Activated naive CD4-positive, alpha-beta T cell treated with anti-CD3 and anti-CD28 coated beads for 36 hours (primary cell): ENCODE measurements at regions not wholly inside any gene's neighbourhood (a gene's known extent, or its start where the extent isn't known, plus 50 kb on each side); places are given as distances from the start of the nearest gene placed in this dataset.
A peak's percentile ranks its signal among the peaks of the same experiment; 100 is the strongest.

Source experiments
- CTCF ChIA-PET: fragments of 350-600 bp; sonication (Branson Sonifier 250); formaldehyde crosslinking; loops from one replicate; lab custom pipeline; 2021; ENCODE audit warnings: antibody characterized with exemption; lab: Charles Lee
- DNase-seq: peaks from one replicate; pipeline ENCODE4 v3.0.0-alpha.2; 2020
- H3K27ac Mint-ChIP-seq: one replicate; pipeline ENCODE4 v1.8.0; 2021; ENCODE audit warnings: mild to moderate bottlenecking, mixed read lengths
- H3K27me3 Mint-ChIP-seq: one replicate; pipeline ENCODE4 v1.8.0; 2021; ENCODE audit warnings: low read depth, mixed read lengths
- H3K36me3 Mint-ChIP-seq: one replicate; pipeline ENCODE4 v1.8.0; 2021; ENCODE audit warnings: low read depth, mixed read lengths
- H3K4me1 Mint-ChIP-seq: one replicate; pipeline ENCODE4 v1.8.0; 2021; ENCODE audit warnings: low read depth, mixed read lengths
- H3K4me3 Mint-ChIP-seq: one replicate; pipeline ENCODE4 v1.8.0; 2021; ENCODE audit warnings: mild to moderate bottlenecking, moderate library complexity, mixed read lengths
- H3K9me3 Mint-ChIP-seq: one replicate; pipeline ENCODE4 v1.8.0; 2021; ENCODE audit warnings: mixed read lengths
- intact Hi-C: fragments of 100-400 bp; cut with micrococcal nuclease; formaldehyde crosslinking; loops from one replicate; pipeline ENCODE4 v1.15.1; 2023

GRCh38 chr16:86044881-86045590 is 146.1 kb downstream of the IRF8 start:
- peak; percentile 87 for DNase-seq
- peaks cover 8% of the 10 kb centered on the region for H3K27me3 Mint-ChIP-seq
- no peaks in the 10 kb centered on the region for H3K9me3 Mint-ChIP-seq
- no peak overlapping the region for H3K4me3 Mint-ChIP-seq
- no peaks in the 10 kb centered on the region for H3K36me3 Mint-ChIP-seq
- no peak overlapping the region for H3K27ac Mint-ChIP-seq
- CTCF ChIA-PET: interaction anchor here (0.7 to 1.5 kb wide), 10 partner anchors 26 to 476 kb away, joined by 3 to 7 read pairs (median 4); no protein-coding TSS in a partner anchor
- intact Hi-C loops: loop anchor here (1.0 kb wide), 1 partner anchor 475 kb away; no protein-coding TSS in a partner anchor
- peaks cover 21% of the 10 kb centered on the region for H3K4me1 Mint-ChIP-seq

- CTCF ChIA-PET: interaction anchor here (0.9 to 1.5 kb wide), 2 partner anchors 226 to 475 kb away, joined by 4 to 5 read pairs; no protein-coding TSS in a partner anchor
- H3K9me3 Mint-ChIP-seq: no peaks in the 10 kb centered on the region
- no peak overlapping the region for H3K27ac Mint-ChIP-seq
- H3K36me3 Mint-ChIP-seq: no peaks in the 10 kb centered on the region
- intact Hi-C loops: no loop called here
- DNase-seq: no peak
- H3K4me1 Mint-ChIP-seq: peaks cover 21% of the 10 kb centered on the region
- H3K27me3 Mint-ChIP-seq: peaks cover 8% of the 10 kb centered on the region
- no peak overlapping the region for H3K4me3 Mint-ChIP-seq
Observed at GRCh38 chr16:86045591-86045971, 146.6 kb downstream of the IRF8 start.

- CTCF ChIA-PET: interaction anchor here (0.9 to 1.0 kb wide), 2 partner anchors 26 to 226 kb away, joined by 3 to 4 read pairs; no protein-coding TSS in a partner anchor
- no peak overlapping the region for H3K27ac Mint-ChIP-seq
- no peaks in the 10 kb centered on the region for H3K9me3 Mint-ChIP-seq
- intact Hi-C loops: no loop called here
- DNase-seq: no peak
- H3K4me1 Mint-ChIP-seq: peaks cover 21% of the 10 kb centered on the region
- no peak overlapping the region for H3K4me3 Mint-ChIP-seq
- H3K27me3 Mint-ChIP-seq: peaks cover 8% of the 10 kb centered on the region
- no peaks in the 10 kb centered on the region for H3K36me3 Mint-ChIP-seq
Observed at GRCh38 chr16:86046026-86046425, 147.1 kb downstream of the IRF8 start.

GRCh38 chr16:86046667-86047270 is 147.8 kb downstream of the IRF8 start:
- intact Hi-C loops: no loop called here
- Mint-ChIP-seq H3K36me3 (no peaks in the 10 kb centered on the region), H3K27ac (no peak overlapping the region), H3K4me3 (no peak overlapping the region), H3K9me3 (no peaks in the 10 kb centered on the region), H3K4me1 (peaks cover 21% of the 10 kb centered on the region), H3K27me3 (peaks cover 4% of the 10 kb centered on the region)
- DNase-seq: no peak
- CTCF ChIA-PET: interaction anchor here (1.0 kb wide), 1 partner anchor 27 kb away, joined by 3 read pairs; no protein-coding TSS in a partner anchor

- Mint-ChIP-seq H3K27me3 (peaks cover 4% of the 10 kb centered on the region), H3K4me1 (peaks cover 21% of the 10 kb centered on the region), H3K27ac (no peak overlapping the region), H3K9me3 (no peaks in the 10 kb centered on the region), H3K4me3 (no peak overlapping the region), H3K36me3 (no peaks in the 10 kb centered on the region)
- CTCF ChIA-PET: no interaction called here
- DNase-seq: no peak
- intact Hi-C loops: no loop called here
Observed at GRCh38 chr16:86048221-86048620, 149.3 kb downstream of the IRF8 start.

GRCh38 chr16:86048882-86049585 is 150.1 kb downstream of the IRF8 start:
- Mint-ChIP-seq H3K4me1 (peaks cover 21% of the 10 kb centered on the region), H3K27ac (no peak overlapping the region), H3K36me3 (no peaks in the 10 kb centered on the region), H3K4me3 (no peak overlapping the region), H3K27me3 (peaks cover 4% of the 10 kb centered on the region), H3K9me3 (no peaks in the 10 kb centered on the region)
- DNase-seq: peak; percentile 17
- CTCF ChIA-PET: interaction anchor here (0.7 kb wide), 1 partner anchor 12 kb away, joined by 3 read pairs; no protein-coding TSS in a partner anchor
- intact Hi-C loops: no loop called here

GRCh38 chr16:86049641-86050040 is 150.7 kb downstream of the IRF8 start:
- no peak overlapping the region for H3K4me3 Mint-ChIP-seq
- no peak for DNase-seq
- no peak overlapping the region for H3K27ac Mint-ChIP-seq
- CTCF ChIA-PET: interaction anchor here (1.2 kb wide), 1 partner anchor 228 kb away, joined by 3 read pairs; no protein-coding TSS in a partner anchor
- H3K9me3 Mint-ChIP-seq: no peaks in the 10 kb centered on the region
- no peaks in the 10 kb centered on the region for H3K36me3 Mint-ChIP-seq
- H3K27me3 Mint-ChIP-seq: peaks cover 4% of the 10 kb centered on the region
- peaks cover 16% of the 10 kb centered on the region for H3K4me1 Mint-ChIP-seq
- intact Hi-C loops: no loop called here

- H3K9me3 Mint-ChIP-seq: no peaks in the 10 kb centered on the region
- no peak for DNase-seq
- H3K36me3 Mint-ChIP-seq: no peaks in the 10 kb centered on the region
- CTCF ChIA-PET: interaction anchor here (1.2 kb wide), 1 partner anchor 228 kb away, joined by 3 read pairs; no protein-coding TSS in a partner anchor
- H3K27me3 Mint-ChIP-seq: peaks cover 4% of the 10 kb centered on the region
- no peak overlapping the region for H3K4me3 Mint-ChIP-seq
- H3K4me1 Mint-ChIP-seq: peaks cover 12% of the 10 kb centered on the region
- intact Hi-C loops: no loop called here
- no peak overlapping the region for H3K27ac Mint-ChIP-seq
Observed at GRCh38 chr16:86050111-86050510, 151.1 kb downstream of the IRF8 start.

GRCh38 chr16:86050591-86051367 is 151.8 kb downstream of the IRF8 start:
- Mint-ChIP-seq H3K9me3 (no peaks in the 10 kb centered on the region), H3K4me1 (peaks cover 5% of the 10 kb centered on the region), H3K4me3 (no peak overlapping the region), H3K27ac (no peak overlapping the region), H3K27me3 (peaks cover 4% of the 10 kb centered on the region), H3K36me3 (no peaks in the 10 kb centered on the region)
- intact Hi-C loops: no loop called here
- CTCF ChIA-PET: interaction anchor here (0.6 to 1.2 kb wide), 2 partner anchors 197 to 229 kb away, joined by 3 read pairs; no protein-coding TSS in a partner anchor
- DNase-seq: no peak

- no peaks in the 10 kb centered on the region for H3K36me3 Mint-ChIP-seq
- peaks cover 2% of the 10 kb centered on the region for H3K27me3 Mint-ChIP-seq
- no peaks in the 10 kb centered on the region for H3K9me3 Mint-ChIP-seq
- no peak overlapping the region for H3K4me3 Mint-ChIP-seq
- intact Hi-C loops: no loop called here
- H3K27ac Mint-ChIP-seq: no peak overlapping the region
- no peaks in the 10 kb centered on the region for H3K4me1 Mint-ChIP-seq
- CTCF ChIA-PET: no interaction called here
- no peak for DNase-seq
Observed at GRCh38 chr16:86051368-86052114, 152.6 kb downstream of the IRF8 start.

- no peak for DNase-seq
- Mint-ChIP-seq H3K27me3 (peaks cover 2% of the 10 kb centered on the region), H3K4me3 (no peak overlapping the region), H3K9me3 (no peaks in the 10 kb centered on the region), H3K4me1 (no peaks in the 10 kb centered on the region), H3K27ac (no peak overlapping the region), H3K36me3 (no peaks in the 10 kb centered on the region)
- CTCF ChIA-PET: no interaction called here
- intact Hi-C loops: no loop called here
Observed at GRCh38 chr16:86052115-86052670, 153.2 kb downstream of the IRF8 start.
